LNCaP clone FGC (cell line): ENCODE measurements at regions not wholly inside any gene's neighbourhood (a gene's known extent, or its start where the extent isn't known, plus 50 kb on each side); places are given as distances from the start of the nearest gene placed in this dataset.

Experiments
- DNase-seq: peaks from one replicate; pipeline ENCODE4 v3.0.0-alpha.2; 2011; ENCODE audit warnings: low read depth
- H3K4me3 ChIP-seq: 2 replicates; pipeline ENCODE4 v1.5.1; 2011; ENCODE audit warnings: mild to moderate bottlenecking, low read depth, low read length, control low read depth
- CTCF ChIP-seq: IDR thresholded peaks from 2 replicates; pipeline ENCODE4 v1.5.1; 2012; ENCODE audit warnings: mild to moderate bottlenecking; ENCODE audit not compliant: control insufficient read depth, insufficient read depth; ENCODE audit errors: extremely low read depth

- TF ChIP-seq CTCF = no peak
- no peak overlapping the region for H3K4me3 ChIP-seq
- no peak for DNase-seq
Measured at GRCh38 chr7:130901209-130901783, 167.3 kb upstream of the KLF14 start.

GRCh38 chr7:130902755-130903357, 168.8 kb upstream of the KLF14 start:
- H3K4me3 ChIP-seq = no peak overlapping the region
- TF ChIP-seq CTCF = no peak
- DNase-seq = no peak

GRCh38 chr7:130903358-130903974, 169.5 kb upstream of the KLF14 start:
- no peak for DNase-seq
- H3K4me3 ChIP-seq = no peak overlapping the region
- no peak for TF ChIP-seq CTCF

GRCh38 chr7:130904031-130904757, 170.2 kb upstream of the KLF14 start:
- DNase-seq = no peak
- TF ChIP-seq CTCF = no peak
- no peak overlapping the region for H3K4me3 ChIP-seq

- TF ChIP-seq CTCF = no peak
- DNase-seq = no peak
- no peak overlapping the region for H3K4me3 ChIP-seq
Measured at GRCh38 chr7:130904792-130905191, 170.8 kb upstream of the KLF14 start.

GRCh38 chr7:130906575-130906974, 172.6 kb upstream of the KLF14 start:
- H3K4me3 ChIP-seq = no peak overlapping the region
- no peak for DNase-seq
- no peak for TF ChIP-seq CTCF
